Cardiac fibroblast (primary cell): ENCODE measurements at regions not wholly inside any gene's neighbourhood (a gene's known extent, or its start where the extent isn't known, plus 50 kb on each side); places are given as distances from the start of the nearest gene placed in this dataset.

Experiments
- DNase-seq, 2 donors: peaks; one replicate each; pipeline versions ENCODE4 v3.0.0 to v3.0.0-alpha.2; 2010; ENCODE audit warnings: low read depth in 2 of 2
- H3K4me3 ChIP-seq, 2 donors: replicated peaks in 1 of 2; 1 replicate in 1 of 2; 2 replicates in 1 of 2; pipeline ENCODE4 v1.5.1; 2011; ENCODE audit warnings: low read depth in 2 of 2, low read length in 2 of 2, mild to moderate bottlenecking in 2 of 2, moderate library complexity in 1 of 2
- TF ChIP-seq, protein P1 (sequence below): IDR thresholded peaks from one replicate; pipeline ENCODE4 v1.5.1; 2011; ENCODE audit warnings: low read depth, mild to moderate bottlenecking, low read length, inconsistent platforms

DNA sequence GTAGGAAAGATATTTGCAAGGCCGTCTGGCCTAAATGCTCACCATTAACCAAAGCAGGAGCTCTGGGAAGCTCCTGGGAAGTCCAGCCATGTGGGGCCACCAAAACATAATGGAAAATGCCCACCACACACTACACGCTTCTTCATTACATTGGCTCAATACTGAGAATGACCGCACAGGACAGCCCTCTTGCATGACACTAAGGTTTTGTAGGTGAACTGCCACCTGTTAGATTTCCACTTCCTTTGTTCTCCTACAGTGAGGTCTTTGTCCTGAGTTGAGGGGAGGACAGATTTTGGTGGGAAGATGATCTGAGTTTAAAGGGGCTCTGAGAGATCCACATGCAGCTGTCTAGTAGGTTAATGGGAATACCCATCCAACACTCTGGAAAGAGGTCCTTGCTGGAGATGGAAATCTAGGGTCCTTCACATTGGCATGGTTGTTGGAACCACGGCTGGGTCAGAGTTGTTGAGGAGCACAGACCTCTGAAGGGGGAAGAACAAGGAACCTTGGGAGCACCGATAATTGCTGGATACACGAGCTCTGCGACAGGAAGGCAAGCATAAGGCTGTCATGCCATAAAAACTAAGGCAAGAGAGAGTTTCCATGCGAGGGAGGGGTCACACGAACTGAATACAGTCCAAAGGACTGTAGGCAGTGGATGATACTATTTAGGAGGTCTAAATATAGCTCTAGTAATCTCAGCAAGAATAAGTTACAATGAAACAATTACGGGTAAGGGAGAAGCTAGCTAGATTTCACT is 105.5 kb upstream of the IRF2BP2 start:
- TF ChIP-seq, protein P1, sequence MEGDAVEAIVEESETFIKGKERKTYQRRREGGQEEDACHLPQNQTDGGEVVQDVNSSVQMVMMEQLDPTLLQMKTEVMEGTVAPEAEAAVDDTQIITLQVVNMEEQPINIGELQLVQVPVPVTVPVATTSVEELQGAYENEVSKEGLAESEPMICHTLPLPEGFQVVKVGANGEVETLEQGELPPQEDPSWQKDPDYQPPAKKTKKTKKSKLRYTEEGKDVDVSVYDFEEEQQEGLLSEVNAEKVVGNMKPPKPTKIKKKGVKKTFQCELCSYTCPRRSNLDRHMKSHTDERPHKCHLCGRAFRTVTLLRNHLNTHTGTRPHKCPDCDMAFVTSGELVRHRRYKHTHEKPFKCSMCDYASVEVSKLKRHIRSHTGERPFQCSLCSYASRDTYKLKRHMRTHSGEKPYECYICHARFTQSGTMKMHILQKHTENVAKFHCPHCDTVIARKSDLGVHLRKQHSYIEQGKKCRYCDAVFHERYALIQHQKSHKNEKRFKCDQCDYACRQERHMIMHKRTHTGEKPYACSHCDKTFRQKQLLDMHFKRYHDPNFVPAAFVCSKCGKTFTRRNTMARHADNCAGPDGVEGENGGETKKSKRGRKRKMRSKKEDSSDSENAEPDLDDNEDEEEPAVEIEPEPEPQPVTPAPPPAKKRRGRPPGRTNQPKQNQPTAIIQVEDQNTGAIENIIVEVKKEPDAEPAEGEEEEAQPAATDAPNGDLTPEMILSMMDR: no peak

DNA sequence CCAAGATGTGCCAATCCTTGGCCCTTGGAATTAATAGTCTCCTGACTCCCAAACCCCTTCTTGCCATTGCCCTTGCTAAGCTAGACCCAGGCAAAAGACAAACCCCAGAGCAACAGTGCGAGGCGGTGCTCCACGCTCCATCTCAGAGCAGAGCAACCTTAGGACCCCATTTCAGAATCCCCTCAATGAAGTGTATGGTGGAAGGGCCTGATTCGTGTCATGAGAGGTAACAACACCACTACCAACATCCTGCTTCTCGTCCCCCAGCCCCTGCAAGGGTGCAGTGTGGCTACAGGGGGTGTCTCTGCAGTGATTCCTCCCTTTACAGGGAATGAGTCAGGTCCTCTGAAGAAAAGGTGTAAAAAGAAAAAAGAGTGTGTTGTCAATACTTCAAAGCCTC is 103.9 kb upstream of the IRF2BP2 start:
- no peak for DNase-seq
- TF ChIP-seq, protein P1: no peak
- H3K4me3 ChIP-seq: no peak overlapping the region

More for the DNA sequence above, 105.5 kb upstream of the IRF2BP2 start:
- DNase-seq: no peak
- no peak overlapping the region for H3K4me3 ChIP-seq

DNA sequence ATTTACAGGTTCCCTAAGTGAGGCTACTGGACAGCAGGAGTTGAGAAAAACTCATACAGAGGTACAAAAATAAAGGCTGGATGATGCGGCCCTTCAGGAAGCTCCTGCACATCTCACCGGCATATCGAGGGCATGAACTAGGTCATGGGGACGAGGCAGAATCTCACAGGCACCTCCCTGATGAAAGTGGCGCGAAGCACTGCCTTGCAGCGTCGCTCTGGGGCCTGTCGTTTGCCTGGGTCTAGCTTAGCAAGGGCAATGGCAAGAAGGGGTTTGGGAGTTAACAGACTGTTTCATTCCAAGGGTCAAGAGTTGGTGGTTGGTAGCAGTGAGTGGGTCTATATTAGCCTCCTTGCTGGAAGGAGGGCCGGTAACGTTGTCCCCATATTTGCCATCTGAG is 103.5 kb upstream of the IRF2BP2 start:
- no peak for DNase-seq
- H3K4me3 ChIP-seq: no peak overlapping the region
- TF ChIP-seq, protein P1: no peak

DNA sequence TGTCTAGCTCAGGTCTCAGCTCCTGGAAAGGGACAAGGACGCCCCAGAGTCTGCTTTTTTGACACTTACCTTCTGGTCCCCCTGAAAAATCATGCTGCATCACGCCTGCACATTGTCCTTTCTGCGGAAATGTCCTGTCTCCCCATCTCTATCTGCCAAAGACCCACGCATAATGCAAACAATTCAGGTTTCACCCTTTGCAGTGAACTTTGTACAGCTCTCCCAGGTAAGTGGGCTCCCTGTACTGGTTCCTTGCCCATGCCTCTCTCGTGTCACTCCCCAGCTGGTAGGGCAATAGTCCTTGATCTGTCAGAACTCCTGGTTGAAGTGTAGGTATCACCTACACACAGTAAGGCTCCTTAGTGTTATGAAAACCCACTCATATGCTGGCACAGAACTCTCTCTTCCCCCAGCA is 102.9 kb upstream of the IRF2BP2 start:
- H3K4me3 ChIP-seq: no peak overlapping the region
- TF ChIP-seq, protein P1: no peak
- DNase-seq: no peak

DNA sequence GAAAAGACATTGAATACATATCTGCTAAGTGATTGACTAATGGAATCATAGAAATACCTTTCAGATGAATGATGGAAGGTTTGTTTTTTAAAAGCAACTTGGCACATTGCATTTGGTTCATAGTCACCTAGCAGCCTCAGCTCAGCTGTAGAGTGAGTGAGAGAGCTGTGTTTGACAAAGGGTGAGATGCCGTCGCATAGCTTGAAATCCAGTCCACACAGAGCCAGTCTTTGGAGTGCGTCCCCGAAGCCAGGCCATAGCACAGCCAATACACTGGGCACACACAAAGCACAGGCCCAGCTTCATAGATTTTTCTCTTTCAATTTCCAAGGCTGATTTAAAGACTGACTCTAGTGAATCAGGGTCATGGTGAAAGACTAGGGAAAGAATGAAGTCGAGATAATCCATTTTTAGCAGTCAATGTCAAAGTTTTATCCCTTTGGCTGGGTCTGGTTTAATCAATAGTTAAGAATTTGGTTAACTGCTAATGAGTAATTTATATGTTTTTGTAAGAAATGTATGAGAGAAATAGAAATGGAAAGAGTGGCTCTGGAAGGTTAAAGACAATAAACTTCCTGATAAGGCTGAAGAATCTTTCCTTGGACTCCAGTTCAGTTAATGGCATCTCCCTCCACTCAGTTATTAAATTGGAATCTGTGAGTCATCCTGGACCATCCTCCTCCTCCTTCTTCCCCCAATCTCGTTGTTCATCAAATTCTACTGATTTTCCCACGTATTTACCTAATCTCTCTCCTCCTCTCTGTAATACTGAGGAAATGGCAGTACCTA is 101.2 kb upstream of the IRF2BP2 start:
- no peak for DNase-seq
- H3K4me3 ChIP-seq: no peak overlapping the region
- TF ChIP-seq, protein P1: no peak

DNA sequence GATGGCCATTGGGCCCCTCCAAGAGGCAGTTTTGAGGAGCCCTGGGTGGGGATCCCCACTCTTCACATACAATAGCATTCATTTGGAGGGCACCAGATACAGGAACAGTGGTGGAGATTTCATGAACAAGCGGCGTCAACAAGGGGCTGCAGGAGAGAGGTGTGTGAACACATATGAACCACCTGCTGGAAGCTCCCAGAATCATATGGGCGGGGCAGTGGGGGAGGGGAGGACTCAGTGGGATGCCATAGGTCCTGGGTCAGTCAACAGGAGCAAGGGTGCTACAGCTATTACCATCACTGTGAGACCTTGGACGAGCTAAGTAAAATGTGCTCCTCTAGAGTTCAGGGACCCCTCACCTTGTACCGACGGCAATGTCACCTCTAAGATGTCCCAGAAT is 100.4 kb upstream of the IRF2BP2 start:
- DNase-seq: no peak
- H3K4me3 ChIP-seq: no peak overlapping the region
- TF ChIP-seq, protein P1: no peak
